OCI-LY1 (cell line): ENCODE measurements at regions not wholly inside any gene's neighbourhood (a gene's known extent, or its start where the extent isn't known, plus 50 kb on each side); places are given as distances from the start of the nearest gene placed in this dataset.

Source experiments
- H2AFZ ChIP-seq: fragments of 200-600 bp; sonication (generic), shearing (Covaris generic); 2 replicates; pipeline ENCODE4 v1.6.0; 2014; ENCODE audit warnings: antibody characterized with exemption, mild to moderate bottlenecking, low read length
- H3F3A ChIP-seq: fragments of 200-600 bp; sonication (generic), shearing (Covaris generic); 2 replicates; pipeline ENCODE4 v1.6.0; 2014; ENCODE audit warnings: mild to moderate bottlenecking, antibody characterized with exemption, low read length, moderate library complexity; ENCODE audit not compliant: insufficient read depth
- H3K27ac ChIP-seq: fragments of 200-600 bp; sonication (generic); 2 replicates; pipeline ENCODE4 v1.5.1; 2014; ENCODE audit warnings: low read length, mixed run types, mild to moderate bottlenecking, low read depth; ENCODE audit not compliant: poor library complexity, severe bottlenecking
- H3K27me3 ChIP-seq: fragments of 200-600 bp; sonication (generic); 2 replicates; pipeline ENCODE4 v1.6.0; 2014; ENCODE audit warnings: antibody characterized with exemption, mild to moderate bottlenecking, low read length, moderate library complexity; ENCODE audit not compliant: insufficient read depth
- H3K36me3 ChIP-seq: fragments of 200-600 bp; sonication (generic); 2 replicates; pipeline ENCODE4 v1.6.1; 2014; ENCODE audit warnings: mild to moderate bottlenecking, antibody characterized with exemption, low read length, moderate library complexity, mixed read lengths; ENCODE audit not compliant: insufficient read depth
- H3K4me1 ChIP-seq: fragments of 200-600 bp; sonication (generic); 2 replicates; pipeline ENCODE4 v1.5.1; 2014; ENCODE audit warnings: mild to moderate bottlenecking, low read length, moderate library complexity; ENCODE audit not compliant: insufficient read depth, severe bottlenecking
- H3K4me2 ChIP-seq: fragments of 200-600 bp; sonication (generic), shearing (Covaris generic); 2 replicates; pipeline ENCODE4 v1.6.1; 2014; ENCODE audit warnings: low read length
- H3K4me3 ChIP-seq: fragments of 200-600 bp; sonication (generic); 2 replicates; pipeline ENCODE4 v1.5.1; 2014; ENCODE audit warnings: low read length, low read depth, mild to moderate bottlenecking, mixed read lengths; ENCODE audit not compliant: poor library complexity, severe bottlenecking
- H3K79me2 ChIP-seq: fragments of 200-600 bp; shearing (Covaris generic); 2 replicates; pipeline ENCODE4 v1.6.1; 2016; ENCODE audit warnings: mixed run types, low read length, mixed read lengths; ENCODE audit not compliant: insufficient read depth
- H3K9ac ChIP-seq: fragments of 200-600 bp; sonication (generic), shearing (Covaris generic); 2 replicates; pipeline ENCODE4 v1.6.1; 2014; ENCODE audit warnings: mild to moderate bottlenecking, low read length, mixed read lengths
- H3K9me2 ChIP-seq: fragments of 200-600 bp; sonication (generic), shearing (Covaris generic); 2 replicates; pipeline ENCODE4 v1.6.1; 2014; ENCODE audit warnings: low read depth, mild to moderate bottlenecking, low read length, mixed read lengths
- H3K9me3 ChIP-seq: fragments of 200-600 bp; shearing (Covaris generic); 2 replicates; pipeline ENCODE4 v1.6.1; 2014; ENCODE audit warnings: low read length, mixed read lengths
- H4K20me1 ChIP-seq: fragments of 200-600 bp; sonication (generic), shearing (Covaris generic); 2 replicates; pipeline ENCODE4 v1.6.0; 2016; ENCODE audit warnings: mild to moderate bottlenecking, low read length; ENCODE audit not compliant: insufficient read depth
- CTCF ChIP-seq: fragments of 200-600 bp; sonication (generic), shearing (Covaris generic); IDR thresholded peaks from 2 replicates; pipeline ENCODE4 v1.5.1; 2017; ENCODE audit warnings: mild to moderate bottlenecking, antibody characterized with exemption, low read length, moderate library complexity, mixed read lengths
- EZH2 ChIP-seq: fragments of 200-600 bp; sonication (generic), shearing (Covaris generic); IDR thresholded peaks from 2 replicates; pipeline ENCODE4 v1.8.0; 2017; ENCODE audit warnings: borderline replicate concordance, mixed run types, mild to moderate bottlenecking, antibody characterized with exemption, low read length, moderate library complexity, mixed read lengths

- Histone ChIP-seq H3K79me2 (no peaks in the 10 kb centered on the region), H2AFZ (no peak overlapping the region)
- TF ChIP-seq EZH2, result no peak
- TF ChIP-seq CTCF, result no peak
Observed at GRCh38 chr6:90877616-90878015, 290.7 kb upstream of the MAP3K7 start.

GRCh38 chr6:90874931-90875330 is 288.1 kb upstream of the MAP3K7 start:
- Histone ChIP-seq H3K9me2 (no peaks in the 10 kb centered on the region), H3K79me2 (no peaks in the 10 kb centered on the region), H2AFZ (no peak overlapping the region), H4K20me1 (no peaks in the 10 kb centered on the region), H3K4me2 (no peak overlapping the region), H3K9ac (no peak overlapping the region), H3K27me3 (no peaks in the 10 kb centered on the region), H3K27ac (no peak overlapping the region), H3K4me1 (no peaks in the 10 kb centered on the region), H3K4me3 (no peak overlapping the region), H3K9me3 (no peaks in the 10 kb centered on the region), H3F3A (no peaks in the 10 kb centered on the region), H3K36me3 (no peaks in the 10 kb centered on the region)
- no peak for TF ChIP-seq EZH2
- TF ChIP-seq CTCF, result no peak

More at GRCh38 chr6:90877616-90878015, 290.7 kb upstream of the MAP3K7 start:
- Histone ChIP-seq H3K9me2 (no peaks in the 10 kb centered on the region), H3K27ac (no peak overlapping the region), H4K20me1 (no peaks in the 10 kb centered on the region), H3F3A (no peaks in the 10 kb centered on the region), H3K9me3 (no peaks in the 10 kb centered on the region), H3K36me3 (no peaks in the 10 kb centered on the region), H3K9ac (no peak overlapping the region), H3K4me2 (no peak overlapping the region), H3K27me3 (no peaks in the 10 kb centered on the region), H3K4me1 (no peaks in the 10 kb centered on the region), H3K4me3 (no peak overlapping the region)

GRCh38 chr6:90872981-90873380 is 286.1 kb upstream of the MAP3K7 start:
- TF ChIP-seq CTCF (no peak), EZH2 (no peak)
- H3K4me3 ChIP-seq, result no peak overlapping the region
- H3K4me1 ChIP-seq, result no peaks in the 10 kb centered on the region
- no peak overlapping the region for H2AFZ ChIP-seq
- no peak overlapping the region for H3K4me2 ChIP-seq
- H3F3A ChIP-seq, result no peaks in the 10 kb centered on the region
- no peaks in the 10 kb centered on the region for H3K79me2 ChIP-seq
- H4K20me1 ChIP-seq, result no peaks in the 10 kb centered on the region
- no peaks in the 10 kb centered on the region for H3K9me2 ChIP-seq
- no peaks in the 10 kb centered on the region for H3K9me3 ChIP-seq
- no peak overlapping the region for H3K9ac ChIP-seq
- H3K36me3 ChIP-seq, result no peaks in the 10 kb centered on the region
- H3K27me3 ChIP-seq, result no peaks in the 10 kb centered on the region
- H3K27ac ChIP-seq, result no peak overlapping the region
